ENCODE measurements at regions not wholly inside any gene's neighbourhood (a gene's known extent, or its start where the extent isn't known, plus 50 kb on each side); places are given as distances from the start of the nearest gene placed in this dataset.
A peak's percentile ranks its signal among the peaks of the same experiment; 100 is the strongest.

GRCh38 chr2:16394072-16394985, 271.3 kb downstream of the CYRIA start:
- ATAC-seq (ENCODE audit: low read depth) (no peak), DNase-seq (no peak)
- 44% methylated on average over 8 of the region's 15 CpGs; no CpG with 5 or more reads in 1 of the 2 experiments for WGBS, 2 experiments (ENCODE audit: extremely low coverage in 2 of 2, insufficient read length in 1 of 2)
- H3K4me3 ChIP-seq (ENCODE audit: insufficient read depth, low read depth, low read length) = no peak overlapping the region
- H3K56ac ChIP-seq (ENCODE audit: extremely low read depth, insufficient read depth, low read length) = no peak overlapping the region
- H4K20me1 ChIP-seq (ENCODE audit: insufficient read depth, low read length) = no peaks in the 10 kb centered on the region
- H3K9me3 ChIP-seq (ENCODE audit: control insufficient read depth, insufficient read depth, low read length) = peaks cover 39% of the 10 kb centered on the region
- no TSS peak for BruUV-seq (replicated peaks)
- no peak overlapping the region for H2BK120ac ChIP-seq (ENCODE audit: low read depth, low read length)
- H4K91ac ChIP-seq (ENCODE audit: insufficient read depth, low read depth, low read length) = no peak overlapping the region
- H2AK9ac ChIP-seq (replicated peaks; ENCODE audit: low read depth, low read length, poor library complexity) = no peak overlapping the region
- ChIA-PET POLR2A (ENCODE audit: unreplicated experiment) (no interaction called here), CTCF (no interaction called here)
- H2AFZ ChIP-seq (replicated peaks; ENCODE audit: low read length, poor library complexity) = no peak overlapping the region
- H3K4me1 ChIP-seq (ENCODE audit: control insufficient read depth, insufficient read depth, low read length) = no peaks in the 10 kb centered on the region
- H3K27ac ChIP-seq (ENCODE audit: insufficient read depth, low read length) = no peak overlapping the region
- no peaks in the 10 kb centered on the region for H3K9me1 ChIP-seq (ENCODE audit: insufficient read depth, low read length)
- H2BK15ac ChIP-seq (ENCODE audit: low read depth, low read length) = no peak overlapping the region
- no peak overlapping the region for H4K5ac ChIP-seq (ENCODE audit: low read depth, low read length)
- in situ Hi-C loops (cut with MboI; ENCODE audit: low sequenced_read_pairs) (no loop called here), intact Hi-C loops (cut with micrococcal nuclease) (no loop called here), dilution Hi-C loops (cut with HindIII; ENCODE audit: low sequenced_read_pairs, unreplicated experiment) (no loop called here)
- no peaks in the 10 kb centered on the region for H3K27me3 ChIP-seq (ENCODE audit: control insufficient read depth, insufficient read depth, low read length)
- H3K4ac ChIP-seq (ENCODE audit: low read depth, low read length) = no peak overlapping the region
- TF ChIP-seq, protein P1, sequence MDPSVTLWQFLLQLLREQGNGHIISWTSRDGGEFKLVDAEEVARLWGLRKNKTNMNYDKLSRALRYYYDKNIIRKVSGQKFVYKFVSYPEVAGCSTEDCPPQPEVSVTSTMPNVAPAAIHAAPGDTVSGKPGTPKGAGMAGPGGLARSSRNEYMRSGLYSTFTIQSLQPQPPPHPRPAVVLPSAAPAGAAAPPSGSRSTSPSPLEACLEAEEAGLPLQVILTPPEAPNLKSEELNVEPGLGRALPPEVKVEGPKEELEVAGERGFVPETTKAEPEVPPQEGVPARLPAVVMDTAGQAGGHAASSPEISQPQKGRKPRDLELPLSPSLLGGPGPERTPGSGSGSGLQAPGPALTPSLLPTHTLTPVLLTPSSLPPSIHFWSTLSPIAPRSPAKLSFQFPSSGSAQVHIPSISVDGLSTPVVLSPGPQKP (IDR thresholded peaks at IDR 0.05; ENCODE audit: borderline replicate concordance, low read depth, low read length) = no peak
- TF ChIP-seq RFX5 (IDR thresholded peaks at IDR 0.05; ENCODE audit: low read depth, low read length) = no peak
- no peak for TF ChIP-seq RAD21 (IDR thresholded peaks at IDR 0.05; ENCODE audit: low read length)
- no peak for TF ChIP-seq SMC3 (IDR thresholded peaks at IDR 0.05; ENCODE audit: low read depth, low read length)
- TF ChIP-seq POLR2A (IDR thresholded peaks at IDR 0.05; ENCODE audit: low read depth, low read length) = no peak
- H3K79me1 ChIP-seq (ENCODE audit: low read depth in 1 of 2, low read length in 2 of 2) = no peaks in the 10 kb centered on the region
- no peak overlapping the region for H3K18ac ChIP-seq (ENCODE audit: low read depth, low read length)
- no peaks in the 10 kb centered on the region for H3K36me3 ChIP-seq (ENCODE audit: control insufficient read depth, insufficient read depth, low read length)
- H2BK20ac ChIP-seq (ENCODE audit: low read depth, low read length) = no peak overlapping the region
- no peak overlapping the region for H3K14ac ChIP-seq (replicated peaks; ENCODE audit: low read depth, low read length)
- no peak overlapping the region for H3K4me2 ChIP-seq (ENCODE audit: low read depth, low read length)
- H3K23ac ChIP-seq (ENCODE audit: low read depth, low read length) = no peak overlapping the region
- no peak overlapping the region for H3K9ac ChIP-seq (ENCODE audit: low read depth, low read length)
- peak overlapping the region; percentile 76 for H2BK5ac ChIP-seq (ENCODE audit: low read depth, low read length, poor library complexity, severe bottlenecking)
- no peak overlapping the region for H4K8ac ChIP-seq (ENCODE audit: low read depth in 2 of 2, low read length in 2 of 2)
- H2AK5ac ChIP-seq (ENCODE audit: low read depth, low read length) = no peak overlapping the region

Measured in IMR-90 (cell line).